ENCODE measurements at regions not wholly inside any gene's neighbourhood (a gene's known extent, or its start where the extent isn't known, plus 50 kb on each side); places are given as distances from the start of the nearest gene placed in this dataset.
A peak's percentile ranks its signal among the peaks of the same experiment; 100 is the strongest.

DNA sequence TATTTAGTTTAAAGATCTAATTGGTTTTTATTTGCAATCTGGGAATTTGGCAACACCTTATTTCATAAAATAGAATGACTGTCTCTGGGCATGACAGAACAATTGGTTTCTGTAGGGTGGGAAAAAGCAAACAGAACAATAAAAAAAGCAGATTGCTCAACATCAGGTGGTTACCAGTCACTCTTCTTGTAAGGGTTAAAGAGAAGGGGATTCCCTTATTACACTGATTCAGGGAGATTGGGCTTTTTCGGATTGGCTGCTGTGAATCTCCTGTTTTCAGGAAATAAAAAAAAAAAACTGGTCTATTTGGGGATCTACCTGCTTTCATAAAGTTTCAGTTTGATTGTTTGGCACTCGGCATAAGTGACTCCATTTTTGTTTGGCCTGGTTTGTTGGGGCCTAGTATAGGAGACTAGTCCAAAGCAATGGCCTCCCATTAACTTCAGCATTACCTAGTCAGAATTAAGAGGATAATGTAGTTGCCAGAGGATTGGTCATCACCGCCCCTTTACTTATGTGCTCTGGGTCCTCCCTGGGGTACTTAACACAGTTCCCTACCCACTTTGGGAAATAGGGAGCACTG is 380.5 kb downstream of the IDS start:
- Histone ChIP-seq H3K4me3 (no peak overlapping the region), H3K27ac (no peak overlapping the region), H3K4me1 (replicated peaks in 1 of 2) (no peaks in the 10 kb centered on the region)
- no peak for ATAC-seq (replicated peaks in 6 of 8)
- in situ Hi-C loops (cut with MboI; ENCODE audit: low pct_unique_long_range_greater_than_20kb in 2 of 9, low sequenced_read_pairs in 9 of 9, unreplicated experiment in 9 of 9): no loop called here
- 71 to 100% (median 83%) methylated on average over 1 to 3 of the region's 3 CpGs; no CpG with 5 or more reads in 7 of the 10 experiments for WGBS, 10 experiments

DNA sequence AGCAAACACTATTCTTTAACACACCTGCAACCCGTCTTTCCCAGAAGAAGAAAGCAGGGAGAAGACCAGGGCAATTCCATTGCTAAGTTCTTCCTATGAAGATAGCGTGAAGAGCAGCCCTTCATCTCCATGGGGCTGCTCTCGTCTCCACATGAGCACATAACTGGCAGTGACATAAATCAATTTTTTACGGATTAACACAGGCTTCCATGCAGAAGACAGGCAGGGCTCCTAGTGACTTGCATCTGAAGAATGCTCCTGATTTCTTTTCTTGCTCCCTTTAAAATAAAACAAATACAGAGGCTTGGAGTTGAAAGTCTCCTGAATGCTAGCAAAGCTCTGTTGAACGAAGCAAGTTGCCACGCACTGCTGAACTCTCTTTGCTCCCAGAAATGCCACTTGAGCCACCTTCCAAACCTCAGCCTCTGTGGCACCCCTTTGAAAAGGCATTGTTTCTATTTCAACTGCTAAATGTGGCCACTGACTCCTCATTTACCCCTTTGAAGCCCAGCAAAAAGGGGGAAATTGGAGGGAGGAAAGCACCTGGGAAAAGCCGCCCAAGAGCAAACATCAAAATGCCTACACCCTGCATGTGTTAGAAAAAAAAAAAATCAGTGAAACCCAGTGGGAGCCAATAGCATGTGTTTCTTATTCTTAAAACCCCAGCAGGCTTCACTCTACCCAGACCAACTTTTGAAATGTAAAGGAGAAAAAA is 383.7 kb downstream of the IDS start:
- H3K4me3 ChIP-seq: no peak overlapping the region
- no peaks in the 10 kb centered on the region for H3K4me1 ChIP-seq (replicated peaks in 1 of 2)
- in situ Hi-C loops (cut with MboI; ENCODE audit: low pct_unique_long_range_greater_than_20kb in 2 of 9, low sequenced_read_pairs in 9 of 9, unreplicated experiment in 9 of 9): no loop called here
- WGBS, 10 experiments: 0 to 71% (median 34%) methylated on average over 1 to 7 of the region's 7 CpGs; no CpG with 5 or more reads in 6 of the 10 experiments
- no peak overlapping the region for H3K27ac ChIP-seq
- no peak for ATAC-seq (replicated peaks in 6 of 8)

DNA sequence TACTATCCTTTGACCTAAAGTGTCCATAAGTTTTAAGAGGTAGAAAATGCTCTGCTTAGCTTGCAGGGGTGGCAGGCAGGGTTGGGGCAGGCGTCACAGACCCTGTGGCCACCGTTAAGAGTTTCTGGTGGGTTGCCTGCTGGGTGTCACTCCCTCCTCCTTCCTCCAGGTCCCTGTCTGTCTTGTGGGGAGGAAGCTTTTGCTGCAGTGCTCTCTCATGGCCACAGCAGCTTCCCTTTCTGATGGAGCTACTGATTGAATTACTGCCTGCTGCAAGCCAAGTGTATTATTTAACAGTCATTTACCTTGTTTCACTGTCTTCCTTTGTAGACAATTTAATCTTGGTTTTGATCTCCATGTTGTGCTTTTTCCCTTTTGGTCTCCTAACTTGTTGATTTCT is 384.6 kb downstream of the IDS start:
- 46% methylated on average over 2 of the region's 2 CpGs; no CpG with 5 or more reads in 9 of the 10 experiments for WGBS, 10 experiments
- no peaks in the 10 kb centered on the region for H3K4me1 ChIP-seq (replicated peaks in 1 of 2)
- H3K27ac ChIP-seq: no peak overlapping the region
- no peak for ATAC-seq (replicated peaks in 6 of 8)
- in situ Hi-C loops (cut with MboI; ENCODE audit: low pct_unique_long_range_greater_than_20kb in 2 of 9, low sequenced_read_pairs in 9 of 9, unreplicated experiment in 9 of 9): no loop called here
- no peak overlapping the region for H3K4me3 ChIP-seq

DNA sequence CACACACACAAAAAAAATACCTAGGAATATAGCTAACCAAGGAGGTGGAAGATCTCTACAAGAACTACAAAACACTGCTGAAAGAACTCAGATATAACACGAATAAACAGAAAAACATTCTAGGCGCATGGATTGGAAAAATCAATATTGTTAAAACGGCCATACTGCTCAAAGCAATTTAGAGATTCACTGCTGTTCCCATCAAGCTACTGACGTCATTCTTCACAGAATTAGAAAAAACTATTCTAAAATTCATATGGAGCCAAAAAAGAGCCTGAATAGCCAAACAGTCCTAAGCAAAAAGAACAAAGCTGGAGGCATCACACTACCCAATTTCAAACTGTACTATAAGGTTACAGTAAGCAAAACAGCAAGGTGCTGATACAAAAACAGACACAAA is 390.2 kb downstream of the IDS start:
- no peaks in the 10 kb centered on the region for H3K4me1 ChIP-seq (replicated peaks in 1 of 2)
- H3K27ac ChIP-seq: no peak overlapping the region
- in situ Hi-C loops (cut with MboI; ENCODE audit: low pct_unique_long_range_greater_than_20kb in 2 of 9, low sequenced_read_pairs in 9 of 9, unreplicated experiment in 9 of 9): no loop called here
- WGBS, 10 experiments: 31 to 100% (median 65%) methylated on average over 1 to 4 of the region's 4 CpGs; no CpG with 5 or more reads in 3 of the 10 experiments
- no peak overlapping the region for H3K4me3 ChIP-seq
- ATAC-seq (replicated peaks in 6 of 8): no peak

DNA sequence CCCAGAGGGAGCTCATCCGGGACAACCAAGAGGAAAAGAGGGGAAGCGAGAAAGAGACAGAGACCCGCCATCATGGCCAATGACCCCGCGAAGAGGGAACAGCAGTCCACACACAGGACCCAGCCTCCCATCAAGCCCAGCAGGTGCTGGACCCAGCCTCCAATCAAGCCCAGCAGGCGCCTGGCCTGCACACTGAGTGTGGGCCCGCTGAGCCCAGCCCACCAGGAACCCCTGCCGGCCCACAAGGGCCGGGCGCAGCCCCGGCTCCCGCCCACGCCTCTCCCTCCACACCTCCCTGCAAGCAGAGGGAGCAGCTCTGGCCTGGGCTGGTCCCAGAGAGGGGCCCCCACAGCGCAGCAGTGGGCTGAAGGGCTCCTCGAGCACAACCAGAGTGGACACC is 391.1 kb downstream of the IDS start:
- Histone ChIP-seq H3K4me1 (replicated peaks in 1 of 2) (no peaks in the 10 kb centered on the region), H3K27ac (no peak overlapping the region), H3K4me3 (no peak overlapping the region)
- no peak for ATAC-seq (replicated peaks in 6 of 8)
- WGBS, 10 experiments: 100% methylated on average over 5 of the region's 15 CpGs; no CpG with 5 or more reads in 9 of the 10 experiments
- in situ Hi-C loops (cut with MboI; ENCODE audit: low pct_unique_long_range_greater_than_20kb in 2 of 9, low sequenced_read_pairs in 9 of 9, unreplicated experiment in 9 of 9): no loop called here

DNA sequence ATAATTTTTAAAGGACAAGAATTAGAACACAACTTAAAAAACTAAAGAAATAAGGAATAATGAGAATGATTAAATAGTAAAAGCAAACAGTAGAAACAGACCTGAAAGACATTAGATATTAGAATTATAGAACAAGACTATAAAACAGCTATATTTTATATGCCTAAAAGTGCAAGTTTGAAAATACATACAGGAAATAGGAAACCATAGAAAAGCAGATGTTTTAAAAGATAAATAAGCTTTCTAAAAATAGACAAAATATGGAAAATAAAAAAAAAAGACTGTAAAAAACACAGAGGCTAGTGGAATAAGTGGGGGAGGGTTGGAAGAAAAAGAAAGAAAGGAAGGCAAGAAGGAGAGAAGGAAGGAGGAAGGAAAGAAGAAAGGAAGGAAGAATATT is 407.3 kb downstream of the IDS start:
- in situ Hi-C loops (cut with MboI; ENCODE audit: low pct_unique_long_range_greater_than_20kb in 2 of 9, low sequenced_read_pairs in 9 of 9, unreplicated experiment in 9 of 9): no loop called here
- no peak for ATAC-seq (replicated peaks in 6 of 8)
- Histone ChIP-seq H3K4me3 (no peak overlapping the region), H3K4me1 (replicated peaks in 1 of 2) (no peaks in the 10 kb centered on the region), H3K27ac (no peak overlapping the region)

DNA sequence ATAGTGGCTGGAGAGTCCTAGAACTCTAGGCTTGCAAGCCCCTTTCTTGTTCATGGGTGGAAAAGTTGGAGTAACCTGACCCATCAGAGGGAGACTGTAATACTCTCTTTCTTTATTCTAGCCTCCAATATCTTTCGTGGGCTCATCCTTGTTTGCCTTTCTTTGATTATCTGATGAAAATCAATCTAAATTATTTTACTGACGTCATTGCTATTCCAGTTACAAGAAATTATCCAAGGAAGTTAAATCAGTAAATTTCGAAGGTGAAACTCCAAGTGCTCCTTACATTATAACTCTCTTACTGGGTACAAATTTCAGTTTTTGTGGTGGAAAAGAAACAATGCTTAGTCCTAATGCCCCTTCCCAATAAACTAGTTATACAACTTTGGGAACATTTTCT is 412.9 kb downstream of the IDS start:
- Histone ChIP-seq H3K27ac (no peak overlapping the region), H3K4me3 (no peak overlapping the region), H3K4me1 (replicated peaks in 1 of 2) (no peaks in the 10 kb centered on the region)
- ATAC-seq (replicated peaks in 6 of 8): no peak
- in situ Hi-C loops (cut with MboI; ENCODE audit: low pct_unique_long_range_greater_than_20kb in 2 of 9, low sequenced_read_pairs in 9 of 9, unreplicated experiment in 9 of 9): no loop called here
- 0 to 80% (median 43%) methylated on average over 1 to 3 of the region's 3 CpGs; no CpG with 5 or more reads in 4 of the 10 experiments for WGBS, 10 experiments

DNA sequence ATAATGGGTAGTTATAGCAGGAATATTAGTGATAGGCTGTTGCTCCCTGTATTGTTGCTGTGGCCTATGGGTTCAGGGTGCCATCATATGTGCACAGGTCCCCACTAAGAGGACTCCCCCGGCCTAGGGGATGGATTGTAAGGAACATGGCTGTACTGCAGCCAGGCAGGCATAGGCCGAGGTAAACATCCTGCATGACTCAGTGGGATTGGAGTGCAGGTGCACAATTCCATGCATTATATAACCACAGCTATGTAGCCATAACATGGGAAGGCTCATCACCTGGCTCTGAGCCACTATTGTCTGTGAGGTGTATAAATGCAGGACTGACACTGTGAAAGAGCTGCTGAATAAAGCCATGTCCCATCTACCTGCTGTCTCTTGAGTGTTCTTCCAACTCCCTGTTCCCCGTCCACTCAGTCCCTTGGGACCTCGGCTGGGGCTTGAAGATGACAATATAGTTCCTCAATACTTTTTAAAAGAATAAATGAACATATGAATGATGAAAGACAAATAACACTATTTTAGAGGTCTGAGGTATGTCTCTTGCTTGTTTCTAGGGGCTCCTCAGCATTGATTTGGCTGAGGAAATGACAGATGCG is 425.2 kb downstream of the IDS start:
- in situ Hi-C loops (cut with MboI; ENCODE audit: low pct_unique_long_range_greater_than_20kb in 2 of 9, low sequenced_read_pairs in 9 of 9, unreplicated experiment in 9 of 9): no loop called here
- WGBS, 10 experiments: 0 to 100% (median 54%) methylated on average over 1 to 5 of the region's 5 CpGs; no CpG with 5 or more reads in 6 of the 10 experiments
- ATAC-seq (replicated peaks in 6 of 8): no peak
- H3K4me3 ChIP-seq: no peak overlapping the region
- H3K27ac ChIP-seq: no peak overlapping the region
- H3K4me1 ChIP-seq (replicated peaks in 1 of 2): no peaks in the 10 kb centered on the region

DNA sequence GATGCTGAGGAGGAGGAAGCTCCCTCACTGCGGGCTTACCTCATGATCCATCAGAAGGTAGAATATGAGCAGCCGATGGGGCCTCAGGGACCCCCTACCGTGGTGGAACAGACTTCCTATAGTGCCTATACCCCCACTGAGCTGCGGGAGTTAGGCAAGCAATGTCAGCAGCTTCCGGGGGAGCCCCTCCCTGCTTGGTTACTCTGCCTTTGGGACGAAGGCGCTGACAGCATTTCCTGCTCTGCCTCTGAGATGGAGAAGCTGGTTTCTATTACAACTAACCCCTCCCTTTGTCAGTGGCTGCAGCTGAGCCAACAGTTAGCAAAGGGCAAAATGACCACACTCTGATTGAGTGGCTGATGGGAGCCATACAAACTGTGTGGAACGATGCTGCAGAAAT is 430.7 kb downstream of the IDS start:
- Histone ChIP-seq H3K27ac (no peak overlapping the region), H3K4me3 (no peak overlapping the region), H3K4me1 (replicated peaks in 1 of 2) (no peaks in the 10 kb centered on the region)
- in situ Hi-C loops (cut with MboI; ENCODE audit: low pct_unique_long_range_greater_than_20kb in 2 of 9, low sequenced_read_pairs in 9 of 9, unreplicated experiment in 9 of 9): no loop called here
- 60% methylated on average over 1 of the region's 8 CpGs; no CpG with 5 or more reads in 9 of the 10 experiments for WGBS, 10 experiments
- peak in 7 of 8 experiments; percentile 39 to 95 (median 73) for ATAC-seq (replicated peaks in 6 of 8)

DNA sequence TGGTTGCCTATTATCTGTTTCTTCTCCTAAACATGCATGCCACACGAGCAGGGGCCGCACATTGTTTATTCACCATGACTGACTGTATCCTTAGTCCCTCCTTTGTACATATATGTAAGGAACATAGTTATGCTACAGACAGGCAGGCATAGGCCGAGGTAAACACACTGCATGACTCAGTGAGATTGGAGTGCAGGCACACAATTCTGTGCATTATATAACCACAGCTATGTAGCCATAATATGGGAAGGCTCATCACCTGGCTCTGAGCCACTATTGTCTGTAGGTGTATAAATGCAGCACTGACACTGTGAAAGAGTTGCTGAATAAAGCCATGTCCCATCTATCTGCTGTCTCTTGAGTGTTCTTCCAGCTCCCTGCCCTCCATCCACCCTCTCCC is 431.6 kb downstream of the IDS start:
- no peaks in the 10 kb centered on the region for H3K4me1 ChIP-seq (replicated peaks in 1 of 2)
- H3K4me3 ChIP-seq: no peak overlapping the region
- no peak for ATAC-seq (replicated peaks in 6 of 8)
- in situ Hi-C loops (cut with MboI; ENCODE audit: low pct_unique_long_range_greater_than_20kb in 2 of 9, low sequenced_read_pairs in 9 of 9, unreplicated experiment in 9 of 9): no loop called here
- no peak overlapping the region for H3K27ac ChIP-seq
- 14 to 100% (median 60%) methylated on average over 1 to 3 of the region's 3 CpGs; no CpG with 5 or more reads in 5 of the 10 experiments for WGBS, 10 experiments

DNA sequence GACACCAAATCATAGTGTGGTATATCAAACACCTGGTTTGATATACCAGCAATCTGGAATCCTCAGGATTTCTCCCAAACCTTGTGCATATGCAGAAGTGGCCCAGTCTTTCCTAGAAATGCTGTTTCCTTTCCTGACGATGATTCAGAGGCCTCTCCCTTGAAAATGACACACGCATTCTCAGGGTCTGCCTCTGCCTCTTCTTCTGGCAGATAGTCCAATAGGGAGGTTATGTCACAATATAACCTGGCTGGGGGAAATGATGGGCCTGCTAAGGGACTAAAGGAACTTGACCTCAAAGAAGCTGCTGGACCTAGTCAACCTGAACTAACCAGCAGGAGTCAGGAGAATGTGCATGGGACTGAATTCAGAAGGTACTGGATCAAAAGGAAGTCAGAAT is 435.2 kb downstream of the IDS start:
- ATAC-seq (replicated peaks in 6 of 8): peak in 2 of 8 experiments; percentile 69 to 77
- Histone ChIP-seq H3K4me3 (no peak overlapping the region), H3K4me1 (replicated peaks in 1 of 2) (no peaks in the 10 kb centered on the region), H3K27ac (no peak overlapping the region)
- WGBS, 10 experiments: 70% methylated on average over 2 of the region's 2 CpGs; no CpG with 5 or more reads in 9 of the 10 experiments
- in situ Hi-C loops (cut with MboI; ENCODE audit: low pct_unique_long_range_greater_than_20kb in 2 of 9, low sequenced_read_pairs in 9 of 9, unreplicated experiment in 9 of 9): no loop called here

DNA sequence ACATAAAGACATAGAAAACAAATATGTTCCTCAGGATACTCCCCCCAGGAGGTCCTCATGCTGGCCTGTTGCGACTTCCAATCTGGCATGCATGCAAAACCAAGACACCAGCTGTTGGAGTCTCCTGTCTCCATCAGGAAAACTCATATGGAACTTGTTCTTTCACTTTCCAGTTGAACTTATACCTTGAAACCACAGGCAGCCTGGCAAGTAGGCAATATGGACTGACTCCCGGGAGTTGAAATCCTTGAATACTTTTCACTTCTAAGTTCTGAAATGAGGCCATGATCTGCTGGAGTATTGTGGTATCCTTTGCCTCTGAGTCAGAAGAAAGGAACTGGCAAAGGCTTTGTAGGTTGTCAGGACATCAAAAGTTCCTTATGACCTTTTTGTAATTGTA is 444.2 kb downstream of the IDS start:
- no peak overlapping the region for H3K27ac ChIP-seq
- no peak for ATAC-seq (replicated peaks in 6 of 8)
- no peak overlapping the region for H3K4me3 ChIP-seq
- in situ Hi-C loops (cut with MboI; ENCODE audit: low pct_unique_long_range_greater_than_20kb in 2 of 9, low sequenced_read_pairs in 9 of 9, unreplicated experiment in 9 of 9): no loop called here
- 19 to 100% (median 100%) methylated on average over 1 to 2 of the region's 2 CpGs; no CpG with 5 or more reads in 7 of the 10 experiments for WGBS, 10 experiments
- H3K4me1 ChIP-seq (replicated peaks in 1 of 2): no peaks in the 10 kb centered on the region
